Prostate gland (tissue), 2 donors: ENCODE measurements at regions not wholly inside any gene's neighbourhood (a gene's known extent, or its start where the extent isn't known, plus 50 kb on each side); places are given as distances from the start of the nearest gene placed in this dataset.

ENCODE experiments used
- POLR2A ChIP-seq: fragments of 450-650 bp; IDR thresholded peaks from one replicate; pipeline ENCODE4 v1.6.1; 2016; ENCODE audit warnings: antibody characterized with exemption, mild to moderate bottlenecking
- POLR2AphosphoS5 ChIP-seq: sonication (generic); formaldehyde crosslinking; IDR thresholded peaks from one replicate; pipeline ENCODE4 v1.6.1; 2017; ENCODE audit warnings: antibody characterized with exemption
- TF ChIP-seq, protein P1 (sequence below), 4 experiments: fragments of 200-600 bp in 2 of 4; fragments of 450-650 bp in 2 of 4; sonication (generic) in 2 of 4; IDR thresholded peaks; 1 replicate in 3 of 4; 2 replicates in 1 of 4; pipeline ENCODE4 v1.5.1; 2016 to 2019; ENCODE audit warnings: antibody characterized with exemption in 4 of 4, mild to moderate bottlenecking in 2 of 4, moderate library complexity in 2 of 4

DNA sequence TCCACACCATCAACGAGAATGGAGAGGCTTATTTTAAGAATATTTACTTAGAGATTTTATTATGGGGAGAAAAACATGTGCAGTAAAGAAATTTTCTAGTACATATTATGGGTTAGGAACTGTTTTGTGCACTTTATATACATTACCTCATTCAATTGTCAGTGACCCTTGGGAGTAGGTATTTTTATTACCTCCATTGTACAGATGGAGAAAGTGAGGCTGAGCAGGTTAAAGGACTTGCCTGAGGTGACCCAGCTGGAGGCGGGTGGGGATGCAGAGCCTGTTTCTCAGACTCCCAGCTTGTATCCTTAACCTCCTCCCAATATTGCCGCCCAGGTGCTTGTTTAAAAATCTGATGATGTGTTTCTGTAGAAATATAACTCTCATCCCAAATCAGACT lies 356.7 kb downstream of the HRH4 start:
- TF ChIP-seq, protein P1, sequence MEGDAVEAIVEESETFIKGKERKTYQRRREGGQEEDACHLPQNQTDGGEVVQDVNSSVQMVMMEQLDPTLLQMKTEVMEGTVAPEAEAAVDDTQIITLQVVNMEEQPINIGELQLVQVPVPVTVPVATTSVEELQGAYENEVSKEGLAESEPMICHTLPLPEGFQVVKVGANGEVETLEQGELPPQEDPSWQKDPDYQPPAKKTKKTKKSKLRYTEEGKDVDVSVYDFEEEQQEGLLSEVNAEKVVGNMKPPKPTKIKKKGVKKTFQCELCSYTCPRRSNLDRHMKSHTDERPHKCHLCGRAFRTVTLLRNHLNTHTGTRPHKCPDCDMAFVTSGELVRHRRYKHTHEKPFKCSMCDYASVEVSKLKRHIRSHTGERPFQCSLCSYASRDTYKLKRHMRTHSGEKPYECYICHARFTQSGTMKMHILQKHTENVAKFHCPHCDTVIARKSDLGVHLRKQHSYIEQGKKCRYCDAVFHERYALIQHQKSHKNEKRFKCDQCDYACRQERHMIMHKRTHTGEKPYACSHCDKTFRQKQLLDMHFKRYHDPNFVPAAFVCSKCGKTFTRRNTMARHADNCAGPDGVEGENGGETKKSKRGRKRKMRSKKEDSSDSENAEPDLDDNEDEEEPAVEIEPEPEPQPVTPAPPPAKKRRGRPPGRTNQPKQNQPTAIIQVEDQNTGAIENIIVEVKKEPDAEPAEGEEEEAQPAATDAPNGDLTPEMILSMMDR (IDR thresholded peaks at IDR 0.05), result no peak
- no peak for TF ChIP-seq POLR2AphosphoS5
- TF ChIP-seq POLR2A, result no peak
